IPS-15b (cell line): ENCODE measurements at regions not wholly inside any gene's neighbourhood (a gene's known extent, or its start where the extent isn't known, plus 50 kb on each side); places are given as distances from the start of the nearest gene placed in this dataset.

Source experiments
- H3K27me3 ChIP-seq: one replicate; pipeline ENCODE4 v1.6.1; 2013; ENCODE audit warnings: low read length; ENCODE audit not compliant: control insufficient read depth, insufficient read depth
- H3K36me3 ChIP-seq: one replicate; pipeline ENCODE4 v1.6.1; 2013; ENCODE audit warnings: low read length; ENCODE audit not compliant: control insufficient read depth, insufficient read depth
- H3K4me1 ChIP-seq: one replicate; pipeline ENCODE4 v1.6.1; 2013; ENCODE audit warnings: mild to moderate bottlenecking, low read length; ENCODE audit not compliant: control insufficient read depth, insufficient read depth
- H3K4me3 ChIP-seq: one replicate; pipeline ENCODE4 v1.5.1; 2013; ENCODE audit warnings: low read depth, low read length
- H3K9ac ChIP-seq: one replicate; pipeline ENCODE4 v1.6.1; 2013; ENCODE audit warnings: low read depth, mild to moderate bottlenecking, low read length
- H3K9me3 ChIP-seq: one replicate; pipeline ENCODE4 v1.6.1; 2013; ENCODE audit warnings: mild to moderate bottlenecking, low read length; ENCODE audit not compliant: control insufficient read depth, insufficient read depth

- no peaks in the 10 kb centered on the region for H3K4me1 ChIP-seq
Observed at GRCh38 chr20:61161726-61162390, 90.2 kb upstream of the CDH4 start.

DNA sequence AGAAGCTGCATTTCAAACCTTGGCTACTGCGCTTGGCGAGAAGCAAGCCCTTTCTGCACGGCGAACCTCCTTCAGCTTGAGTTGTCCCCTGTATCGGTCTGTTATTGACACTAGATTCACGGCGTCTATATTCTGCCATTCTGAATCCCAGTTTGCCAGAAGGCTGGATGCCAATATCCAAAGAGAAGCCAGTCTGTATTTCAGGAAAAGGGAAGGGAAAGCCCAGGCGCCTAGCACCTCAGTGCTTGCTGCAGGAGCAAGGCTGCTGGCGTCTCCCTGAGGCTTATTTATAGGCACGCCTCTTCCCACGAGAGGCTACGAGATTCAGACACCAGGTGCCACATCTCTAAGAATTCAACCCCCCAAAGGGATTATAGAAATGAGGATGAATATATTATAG is 89.6 kb upstream of the CDH4 start:
- H3K9me3 ChIP-seq, result no peaks in the 10 kb centered on the region
- H3K4me1 ChIP-seq, result no peaks in the 10 kb centered on the region
- H3K27me3 ChIP-seq, result peaks cover 13% of the 10 kb centered on the region
- no peak overlapping the region for H3K9ac ChIP-seq
- no peaks in the 10 kb centered on the region for H3K36me3 ChIP-seq
- H3K4me3 ChIP-seq, result no peak overlapping the region

More at GRCh38 chr20:61161726-61162390, 90.2 kb upstream of the CDH4 start:
- Histone ChIP-seq H3K27me3 (peaks cover 13% of the 10 kb centered on the region), H3K9ac (no peak overlapping the region), H3K4me3 (no peak overlapping the region), H3K9me3 (no peaks in the 10 kb centered on the region), H3K36me3 (no peaks in the 10 kb centered on the region)

DNA sequence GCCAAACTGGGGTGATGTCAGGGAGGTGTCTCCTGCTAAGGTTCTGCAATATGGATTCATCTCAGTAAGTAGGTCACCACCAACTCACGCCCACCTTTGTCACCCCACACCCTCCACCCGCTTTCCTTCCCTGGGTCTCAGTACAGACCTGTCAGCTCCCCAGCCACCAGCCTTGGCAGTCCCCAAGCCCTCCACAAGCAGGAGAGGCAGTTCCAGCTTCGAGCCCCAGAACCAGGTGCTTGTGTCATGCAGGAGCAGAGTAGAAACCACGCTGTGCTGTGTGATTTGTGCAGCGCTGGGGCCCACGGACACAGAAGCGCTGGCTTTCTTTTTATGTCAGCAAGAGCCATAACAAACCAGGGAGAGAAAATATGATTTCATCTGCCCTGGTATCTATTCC is 89.0 kb upstream of the CDH4 start:
- Histone ChIP-seq H3K27me3 (peaks cover 13% of the 10 kb centered on the region), H3K4me1 (no peaks in the 10 kb centered on the region), H3K36me3 (no peaks in the 10 kb centered on the region), H3K4me3 (no peak overlapping the region), H3K9ac (no peak overlapping the region), H3K9me3 (no peaks in the 10 kb centered on the region)

- H3K36me3 ChIP-seq, result no peaks in the 10 kb centered on the region
- peaks cover 11% of the 10 kb centered on the region for H3K27me3 ChIP-seq
- H3K4me1 ChIP-seq, result peaks cover 4% of the 10 kb centered on the region
- no peak overlapping the region for H3K9ac ChIP-seq
- H3K4me3 ChIP-seq, result no peak overlapping the region
- no peaks in the 10 kb centered on the region for H3K9me3 ChIP-seq
Observed at GRCh38 chr20:61166324-61166723, 85.7 kb upstream of the CDH4 start.

DNA sequence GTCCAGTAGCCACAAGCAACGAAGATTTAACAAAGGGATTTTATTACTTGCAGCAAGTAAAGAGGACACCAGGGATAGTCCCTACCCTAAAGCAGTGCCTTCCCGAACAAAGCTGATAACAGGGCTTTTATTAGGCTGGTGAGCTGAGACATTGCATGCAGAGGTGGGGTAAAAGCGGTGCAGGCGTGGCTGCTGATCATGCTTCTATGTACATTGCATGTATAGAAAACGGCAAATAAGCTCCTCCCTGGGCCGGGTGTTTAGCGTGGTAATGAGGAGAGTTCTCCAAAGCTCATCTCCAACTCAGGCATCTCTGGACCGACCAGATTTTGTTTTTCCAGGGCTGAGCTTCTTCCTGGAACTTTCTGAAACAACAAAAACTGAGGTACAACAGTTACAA is 83.5 kb upstream of the CDH4 start:
- Histone ChIP-seq H3K36me3 (no peaks in the 10 kb centered on the region), H3K4me1 (peaks cover 4% of the 10 kb centered on the region), H3K9ac (no peak overlapping the region), H3K4me3 (no peak overlapping the region), H3K9me3 (no peaks in the 10 kb centered on the region), H3K27me3 (peaks cover 19% of the 10 kb centered on the region)

GRCh38 chr20:61169874-61170273 is 82.2 kb upstream of the CDH4 start:
- Histone ChIP-seq H3K9ac (no peak overlapping the region), H3K27me3 (peaks cover 23% of the 10 kb centered on the region)

DNA sequence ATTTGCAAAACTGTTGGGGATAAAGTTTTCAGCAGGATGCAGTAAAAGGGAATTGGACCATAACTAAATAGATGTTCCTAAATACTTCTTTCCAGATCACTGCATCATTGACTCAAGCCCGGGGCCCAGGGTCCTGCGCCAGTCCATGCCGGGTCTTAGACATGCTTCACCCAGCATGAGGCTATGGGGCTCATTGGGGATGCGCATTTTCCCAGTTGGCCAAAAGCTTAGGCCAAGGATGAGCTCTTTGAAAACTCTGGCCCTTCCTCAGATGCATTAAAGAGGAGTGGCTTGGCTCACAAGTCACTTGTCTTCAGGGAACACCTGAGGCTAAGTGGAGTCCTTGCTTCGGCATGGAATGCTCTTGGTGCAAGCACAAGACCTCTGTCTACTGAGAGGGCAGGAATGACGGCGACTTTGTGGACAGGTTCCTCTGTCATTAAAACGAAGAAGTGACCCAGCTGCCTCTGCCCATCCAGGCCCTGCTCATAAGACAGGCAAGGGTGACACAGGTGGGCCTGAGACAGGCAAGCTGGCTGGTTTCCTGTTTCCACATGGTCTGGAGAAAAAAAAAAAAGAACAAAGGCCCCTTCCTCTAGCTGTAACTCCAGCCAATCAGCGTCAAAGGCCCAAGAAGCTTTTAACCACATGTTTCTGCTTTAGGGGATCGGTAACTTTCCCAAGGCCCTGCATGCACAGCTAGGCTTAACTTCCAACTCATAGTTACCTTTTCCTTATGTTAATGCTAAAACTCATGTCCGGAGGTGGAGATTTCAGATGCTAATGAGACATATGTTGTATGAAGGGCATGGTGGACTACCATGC is 81.4 kb upstream of the CDH4 start:
- peaks cover 27% of the 10 kb centered on the region for H3K27me3 ChIP-seq
- no peaks in the 10 kb centered on the region for H3K9me3 ChIP-seq
- no peak overlapping the region for H3K4me3 ChIP-seq
- no peak overlapping the region for H3K9ac ChIP-seq
- H3K36me3 ChIP-seq, result no peaks in the 10 kb centered on the region
- H3K4me1 ChIP-seq, result peaks cover 4% of the 10 kb centered on the region

More at GRCh38 chr20:61169874-61170273, 82.2 kb upstream of the CDH4 start:
- no peaks in the 10 kb centered on the region for H3K36me3 ChIP-seq
- no peaks in the 10 kb centered on the region for H3K9me3 ChIP-seq
- no peak overlapping the region for H3K4me3 ChIP-seq
- H3K4me1 ChIP-seq, result peaks cover 4% of the 10 kb centered on the region

DNA sequence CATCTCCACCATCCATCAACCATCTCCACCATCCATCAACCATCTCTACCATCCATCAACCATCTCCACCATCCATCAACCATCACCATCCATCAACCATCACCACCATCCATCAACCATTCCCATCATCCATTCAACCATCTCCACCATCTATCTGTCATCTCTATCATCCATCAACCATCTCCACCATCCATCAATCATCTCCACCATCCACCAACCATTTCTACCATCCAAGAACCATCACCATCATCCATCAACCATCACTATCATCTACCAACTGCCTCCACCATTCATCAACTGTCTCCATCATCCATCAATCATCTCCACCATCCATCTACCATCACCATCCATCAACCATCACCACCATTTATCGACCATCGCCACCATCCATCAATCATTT is 78.8 kb upstream of the CDH4 start:
- Histone ChIP-seq H3K9me3 (no peaks in the 10 kb centered on the region), H3K36me3 (no peaks in the 10 kb centered on the region), H3K9ac (no peak overlapping the region), H3K4me1 (peaks cover 4% of the 10 kb centered on the region), H3K27me3 (peaks cover 47% of the 10 kb centered on the region), H3K4me3 (no peak overlapping the region)

DNA sequence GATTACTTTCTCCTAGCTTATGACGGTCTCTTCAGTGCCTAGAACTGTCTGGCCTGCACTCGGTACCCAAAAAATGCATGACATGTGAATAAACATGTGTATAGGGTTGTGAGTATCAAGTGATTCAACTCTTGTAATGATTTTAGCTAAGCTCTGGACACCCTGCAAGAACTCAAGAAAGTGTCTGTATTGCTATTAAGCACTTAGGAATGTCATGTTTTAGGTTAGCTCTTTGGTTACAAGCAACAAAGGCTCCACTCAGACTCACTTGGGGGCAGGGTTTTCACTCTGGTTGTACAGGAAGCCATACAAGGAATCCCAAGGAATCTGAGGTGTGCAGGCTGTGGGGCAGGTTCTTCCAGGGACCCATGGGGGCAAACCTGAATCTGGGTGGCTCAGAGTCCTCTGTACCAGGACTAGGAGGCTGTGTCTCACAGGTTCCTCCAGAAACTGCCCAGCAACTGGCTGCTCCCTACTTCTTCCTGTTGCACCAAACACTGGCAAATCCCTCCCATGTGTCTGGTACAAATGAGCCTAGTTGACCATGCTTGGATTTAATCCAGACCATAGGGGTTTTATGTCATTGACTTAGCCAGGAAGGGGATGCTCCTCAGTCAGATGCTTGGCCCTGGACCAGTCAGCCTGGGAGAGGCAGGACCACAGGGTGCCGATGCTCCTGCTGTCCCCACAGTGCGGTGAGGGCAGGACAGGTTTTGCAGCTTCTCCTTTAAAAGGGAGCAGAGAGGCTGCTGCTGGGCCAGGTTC is 77.9 kb upstream of the CDH4 start:
- Histone ChIP-seq H3K9me3 (no peaks in the 10 kb centered on the region), H3K4me1 (peaks cover 4% of the 10 kb centered on the region), H3K4me3 (no peak overlapping the region), H3K9ac (no peak overlapping the region), H3K27me3 (peaks cover 55% of the 10 kb centered on the region), H3K36me3 (no peaks in the 10 kb centered on the region)

- H3K36me3 ChIP-seq, result no peaks in the 10 kb centered on the region
- H3K9me3 ChIP-seq, result no peaks in the 10 kb centered on the region
- H3K27me3 ChIP-seq, result peaks cover 68% of the 10 kb centered on the region
- no peak overlapping the region for H3K9ac ChIP-seq
- no peak overlapping the region for H3K4me3 ChIP-seq
- no peaks in the 10 kb centered on the region for H3K4me1 ChIP-seq
Observed at GRCh38 chr20:61176874-61177273, 75.2 kb upstream of the CDH4 start.

DNA sequence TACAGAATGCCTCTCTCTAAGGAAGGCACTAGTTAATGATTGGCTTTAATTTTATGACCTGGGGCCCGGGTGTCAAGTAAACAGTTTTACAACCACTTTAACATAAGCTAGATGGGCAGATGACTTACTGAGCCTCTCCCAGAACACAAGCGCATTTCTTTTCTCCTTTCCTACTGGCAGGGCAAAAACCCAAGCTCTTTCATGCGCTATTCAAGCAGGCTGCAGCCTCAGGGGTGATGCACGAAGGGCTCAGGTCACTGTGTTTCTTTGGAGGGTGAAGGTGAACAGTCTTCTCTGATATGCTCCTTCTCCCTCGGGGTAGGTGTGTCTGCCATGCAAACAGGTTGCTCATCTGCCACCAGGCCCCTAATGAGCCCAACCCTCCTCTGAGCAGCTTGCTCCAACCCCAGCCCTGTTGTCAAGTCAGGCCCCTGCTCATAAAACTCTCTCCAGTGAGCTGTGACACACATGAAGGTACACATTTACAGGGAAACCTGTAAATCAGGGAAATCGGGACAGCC is 73.5 kb upstream of the CDH4 start:
- H3K9ac ChIP-seq, result no peak overlapping the region
- no peaks in the 10 kb centered on the region for H3K4me1 ChIP-seq
- no peaks in the 10 kb centered on the region for H3K36me3 ChIP-seq
- no peaks in the 10 kb centered on the region for H3K9me3 ChIP-seq
- no peak overlapping the region for H3K4me3 ChIP-seq
- peaks cover 62% of the 10 kb centered on the region for H3K27me3 ChIP-seq
